ENCODE measurements at regions not wholly inside any gene's neighbourhood (a gene's known extent, or its start where the extent isn't known, plus 50 kb on each side); places are given as distances from the start of the nearest gene placed in this dataset.

DNA sequence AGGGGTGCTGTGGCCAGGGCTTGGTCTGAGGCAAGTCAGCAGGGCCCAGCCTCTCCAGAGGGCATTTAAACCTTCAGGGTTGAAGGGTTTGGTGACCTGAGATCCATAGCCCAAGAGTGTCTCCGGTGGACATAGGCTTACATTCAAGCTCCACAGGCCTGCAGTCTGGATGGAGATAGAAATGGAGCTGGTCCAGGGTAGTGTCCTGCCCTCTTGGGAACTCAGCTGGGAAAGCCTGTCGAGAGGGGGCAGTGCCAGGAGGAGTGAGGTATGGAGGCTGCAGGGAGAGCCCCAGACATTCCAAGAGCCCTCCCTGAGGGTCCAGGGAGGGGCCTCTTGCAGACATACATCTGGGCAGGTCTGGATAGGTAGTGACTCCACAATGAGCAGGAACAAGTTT, 177.0 kb upstream of the MVB12B start:
- DNase-seq (ENCODE audit: extremely low spot score, unreplicated experiment), result peak; percentile 75
- TF ChIP-seq, protein P1, sequence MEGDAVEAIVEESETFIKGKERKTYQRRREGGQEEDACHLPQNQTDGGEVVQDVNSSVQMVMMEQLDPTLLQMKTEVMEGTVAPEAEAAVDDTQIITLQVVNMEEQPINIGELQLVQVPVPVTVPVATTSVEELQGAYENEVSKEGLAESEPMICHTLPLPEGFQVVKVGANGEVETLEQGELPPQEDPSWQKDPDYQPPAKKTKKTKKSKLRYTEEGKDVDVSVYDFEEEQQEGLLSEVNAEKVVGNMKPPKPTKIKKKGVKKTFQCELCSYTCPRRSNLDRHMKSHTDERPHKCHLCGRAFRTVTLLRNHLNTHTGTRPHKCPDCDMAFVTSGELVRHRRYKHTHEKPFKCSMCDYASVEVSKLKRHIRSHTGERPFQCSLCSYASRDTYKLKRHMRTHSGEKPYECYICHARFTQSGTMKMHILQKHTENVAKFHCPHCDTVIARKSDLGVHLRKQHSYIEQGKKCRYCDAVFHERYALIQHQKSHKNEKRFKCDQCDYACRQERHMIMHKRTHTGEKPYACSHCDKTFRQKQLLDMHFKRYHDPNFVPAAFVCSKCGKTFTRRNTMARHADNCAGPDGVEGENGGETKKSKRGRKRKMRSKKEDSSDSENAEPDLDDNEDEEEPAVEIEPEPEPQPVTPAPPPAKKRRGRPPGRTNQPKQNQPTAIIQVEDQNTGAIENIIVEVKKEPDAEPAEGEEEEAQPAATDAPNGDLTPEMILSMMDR (IDR thresholded peaks at IDR 0.05), result no peak
- H3K27ac Mint-ChIP-seq (ENCODE audit: unreplicated experiment), result no peak overlapping the region
- H3K4me3 Mint-ChIP-seq (ENCODE audit: unreplicated experiment), result no peak overlapping the region
- H3K27me3 Mint-ChIP-seq (ENCODE audit: unreplicated experiment), result peaks cover 43% of the 10 kb centered on the region
- H3K36me3 Mint-ChIP-seq (ENCODE audit: unreplicated experiment), result no peaks in the 10 kb centered on the region
- no peaks in the 10 kb centered on the region for H3K4me1 Mint-ChIP-seq (ENCODE audit: unreplicated experiment)
- H3K9me3 Mint-ChIP-seq (ENCODE audit: unreplicated experiment), result no peaks in the 10 kb centered on the region

DNA sequence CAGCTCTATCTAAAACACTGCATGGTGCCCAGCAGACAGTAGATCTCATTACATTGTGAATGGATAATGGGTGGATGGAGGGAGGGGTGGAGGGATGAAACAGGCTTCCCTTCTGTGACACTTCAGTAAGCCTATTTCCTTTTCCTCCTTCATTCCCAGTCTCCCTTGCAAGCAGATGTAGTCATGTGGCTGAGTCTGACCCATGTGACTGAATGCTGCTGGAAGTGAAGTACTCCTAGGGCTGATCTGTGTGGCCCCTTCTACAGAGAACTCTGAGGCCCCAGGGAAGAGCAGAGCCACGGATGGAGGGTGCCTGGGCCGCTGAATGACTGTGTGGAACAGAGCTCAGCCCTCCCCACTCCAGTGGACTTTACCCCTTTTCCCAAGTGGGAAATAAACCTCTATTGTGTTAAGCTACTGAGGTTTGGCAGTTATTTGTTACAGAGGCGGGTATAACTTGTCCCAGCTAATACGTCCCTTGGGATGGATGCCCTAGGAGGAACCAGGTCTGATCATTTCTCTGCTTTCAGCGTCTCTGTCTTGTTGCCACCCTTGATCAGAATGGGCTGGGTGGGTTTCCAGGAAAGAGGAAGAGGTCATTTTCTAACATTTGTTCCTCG, 176.1 kb upstream of the MVB12B start:
- peaks cover 36% of the 10 kb centered on the region for H3K27me3 Mint-ChIP-seq (ENCODE audit: unreplicated experiment)
- H3K4me1 Mint-ChIP-seq (ENCODE audit: unreplicated experiment), result no peaks in the 10 kb centered on the region
- H3K4me3 Mint-ChIP-seq (ENCODE audit: unreplicated experiment), result no peak overlapping the region
- H3K36me3 Mint-ChIP-seq (ENCODE audit: unreplicated experiment), result no peaks in the 10 kb centered on the region
- peak; percentile 59 for DNase-seq (ENCODE audit: extremely low spot score, unreplicated experiment)
- no peak overlapping the region for H3K27ac Mint-ChIP-seq (ENCODE audit: unreplicated experiment)
- TF ChIP-seq, protein P1 (IDR thresholded peaks at IDR 0.05), result no peak
- H3K9me3 Mint-ChIP-seq (ENCODE audit: unreplicated experiment), result no peaks in the 10 kb centered on the region

- Mint-ChIP-seq H3K27me3 (ENCODE audit: unreplicated experiment) (peaks cover 33% of the 10 kb centered on the region), H3K4me1 (ENCODE audit: unreplicated experiment) (no peaks in the 10 kb centered on the region), H3K9me3 (ENCODE audit: unreplicated experiment) (no peaks in the 10 kb centered on the region), H3K27ac (ENCODE audit: unreplicated experiment) (no peak overlapping the region), H3K36me3 (ENCODE audit: unreplicated experiment) (no peaks in the 10 kb centered on the region), H3K4me3 (ENCODE audit: unreplicated experiment) (no peak overlapping the region)
- peak; percentile 51 for DNase-seq (ENCODE audit: extremely low spot score, unreplicated experiment)
- TF ChIP-seq, protein P1 (IDR thresholded peaks at IDR 0.05), result no peak
Observed at GRCh38 chr9:126151031-126151685, 175.5 kb upstream of the MVB12B start.

- Mint-ChIP-seq H3K27ac (ENCODE audit: unreplicated experiment) (no peak overlapping the region), H3K36me3 (ENCODE audit: unreplicated experiment) (no peaks in the 10 kb centered on the region), H3K27me3 (ENCODE audit: unreplicated experiment) (peaks cover 29% of the 10 kb centered on the region), H3K4me1 (ENCODE audit: unreplicated experiment) (no peaks in the 10 kb centered on the region), H3K9me3 (ENCODE audit: unreplicated experiment) (no peaks in the 10 kb centered on the region), H3K4me3 (ENCODE audit: unreplicated experiment) (no peak overlapping the region)
- DNase-seq (ENCODE audit: extremely low spot score, unreplicated experiment), result peak; percentile 46
- TF ChIP-seq, protein P1 (IDR thresholded peaks at IDR 0.05), result no peak
Observed at GRCh38 chr9:126151686-126152134, 174.9 kb upstream of the MVB12B start.

DNA sequence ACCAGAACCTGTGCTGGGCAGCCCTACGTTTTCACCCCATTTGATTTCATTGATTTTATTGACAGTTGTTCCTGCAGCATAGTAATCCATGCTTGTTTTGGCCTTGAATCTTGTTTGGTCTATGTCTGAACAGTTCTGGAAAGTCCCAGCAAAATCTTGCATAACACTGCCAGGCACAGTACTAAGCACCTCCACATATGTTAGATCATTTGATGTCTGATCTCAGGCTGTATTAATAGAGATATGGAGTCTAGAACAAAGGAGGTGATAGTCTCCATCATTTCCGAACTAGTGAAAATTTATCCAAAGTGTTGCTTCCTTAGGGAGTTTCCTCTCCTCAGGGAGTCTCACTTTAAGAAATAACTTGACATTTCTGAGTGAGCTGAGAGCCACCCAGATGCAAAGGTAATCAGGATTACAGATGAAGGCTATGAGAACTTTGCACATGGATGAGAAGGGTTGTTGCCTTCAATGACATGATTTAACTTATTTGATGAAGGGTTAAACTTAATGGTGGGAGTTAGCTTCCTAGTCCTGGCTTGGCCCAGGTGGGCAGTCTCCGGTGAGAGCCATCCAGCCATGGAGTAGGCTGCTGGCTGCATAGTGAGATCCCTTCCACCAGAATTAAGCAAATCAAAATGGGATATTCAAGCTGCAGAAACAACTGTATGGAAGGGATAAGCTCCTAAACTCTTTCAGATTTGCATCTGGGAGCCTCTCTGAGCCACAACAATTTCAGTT, 173.8 kb upstream of the MVB12B start:
- Mint-ChIP-seq H3K4me1 (ENCODE audit: unreplicated experiment) (no peaks in the 10 kb centered on the region), H3K27ac (ENCODE audit: unreplicated experiment) (no peak overlapping the region), H3K4me3 (ENCODE audit: unreplicated experiment) (no peak overlapping the region), H3K9me3 (ENCODE audit: unreplicated experiment) (no peaks in the 10 kb centered on the region), H3K27me3 (ENCODE audit: unreplicated experiment) (peaks cover 29% of the 10 kb centered on the region), H3K36me3 (ENCODE audit: unreplicated experiment) (no peaks in the 10 kb centered on the region)
- TF ChIP-seq, protein P1 (IDR thresholded peaks at IDR 0.05), result no peak
- DNase-seq (ENCODE audit: extremely low spot score, unreplicated experiment), result peak; percentile 56
